ENCODE measurements at regions not wholly inside any gene's neighbourhood (a gene's known extent, or its start where the extent isn't known, plus 50 kb on each side); places are given as distances from the start of the nearest gene placed in this dataset.

- no peak for ATAC-seq
- TF ChIP-seq, protein P1, sequence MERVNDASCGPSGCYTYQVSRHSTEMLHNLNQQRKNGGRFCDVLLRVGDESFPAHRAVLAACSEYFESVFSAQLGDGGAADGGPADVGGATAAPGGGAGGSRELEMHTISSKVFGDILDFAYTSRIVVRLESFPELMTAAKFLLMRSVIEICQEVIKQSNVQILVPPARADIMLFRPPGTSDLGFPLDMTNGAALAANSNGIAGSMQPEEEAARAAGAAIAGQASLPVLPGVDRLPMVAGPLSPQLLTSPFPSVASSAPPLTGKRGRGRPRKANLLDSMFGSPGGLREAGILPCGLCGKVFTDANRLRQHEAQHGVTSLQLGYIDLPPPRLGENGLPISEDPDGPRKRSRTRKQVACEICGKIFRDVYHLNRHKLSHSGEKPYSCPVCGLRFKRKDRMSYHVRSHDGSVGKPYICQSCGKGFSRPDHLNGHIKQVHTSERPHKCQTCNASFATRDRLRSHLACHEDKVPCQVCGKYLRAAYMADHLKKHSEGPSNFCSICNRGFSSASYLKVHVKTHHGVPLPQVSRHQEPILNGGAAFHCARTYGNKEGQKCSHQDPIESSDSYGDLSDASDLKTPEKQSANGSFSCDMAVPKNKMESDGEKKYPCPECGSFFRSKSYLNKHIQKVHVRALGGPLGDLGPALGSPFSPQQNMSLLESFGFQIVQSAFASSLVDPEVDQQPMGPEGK (CRISPR knock-in tag; IDR thresholded peaks at IDR 0.05; ENCODE audit: borderline replicate concordance) = no peak
- no peak for TF ChIP-seq ZFP30 (CRISPR knock-in tag; IDR thresholded peaks at IDR 0.05)
- TF ChIP-seq GLIS3 (CRISPR knock-in tag; IDR thresholded peaks at IDR 0.05) = no peak
- no peak for TF ChIP-seq BACH2 (CRISPR knock-in tag; IDR thresholded peaks at IDR 0.05; ENCODE audit: borderline replicate concordance)
- no peak for TF ChIP-seq ISL1 (CRISPR knock-in tag; IDR thresholded peaks at IDR 0.05)
- TF ChIP-seq TSHZ2 (CRISPR knock-in tag; IDR thresholded peaks at IDR 0.05) = no peak
- TF ChIP-seq ZNF565 (CRISPR knock-in tag; conservative IDR thresholded peaks at IDR 0.05; ENCODE audit: low read depth) = no peak
- no peak for TF ChIP-seq SNAI2 (CRISPR knock-in tag; IDR thresholded peaks at IDR 0.05)
Observed at GRCh38 chr5:93925321-93925720, 183.9 kb upstream of the POU5F2 start.

DNA sequence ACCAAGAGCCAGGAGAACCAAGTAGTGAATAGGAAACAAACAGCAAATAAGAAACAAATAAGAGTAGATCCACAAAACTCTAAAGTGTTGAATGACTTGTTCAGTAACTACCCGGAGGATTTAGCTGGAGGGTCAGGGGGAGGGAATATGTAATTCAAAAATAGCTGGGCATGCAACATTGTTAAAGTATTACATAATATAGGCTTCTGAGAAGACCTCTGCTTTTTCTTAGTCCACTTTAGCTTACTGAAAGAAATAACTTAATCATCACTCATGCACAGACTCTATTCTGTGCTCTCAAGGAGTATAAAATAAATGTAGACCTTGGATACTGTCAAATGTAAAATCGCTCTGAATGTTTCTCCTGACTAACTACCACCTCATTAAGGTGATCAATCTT is 183.2 kb upstream of the POU5F2 start:
- TF ChIP-seq ZNF70 (CRISPR knock-in tag; IDR thresholded peaks at IDR 0.05) = no peak
- no peak for TF ChIP-seq BACH2 (CRISPR knock-in tag; IDR thresholded peaks at IDR 0.05; ENCODE audit: borderline replicate concordance)
- no peak for TF ChIP-seq ARNTL (CRISPR knock-in tag; IDR thresholded peaks at IDR 0.05; ENCODE audit: borderline replicate concordance, low read depth)
- TF ChIP-seq CSRNP3 (CRISPR knock-in tag; IDR thresholded peaks at IDR 0.05) = no peak
- TF ChIP-seq ZFP3 (CRISPR knock-in tag; IDR thresholded peaks at IDR 0.05) = no peak
- TF ChIP-seq, protein P1 (CRISPR knock-in tag; IDR thresholded peaks at IDR 0.05; ENCODE audit: borderline replicate concordance) = no peak
- no peak for TF ChIP-seq CSDC2 (CRISPR knock-in tag; IDR thresholded peaks at IDR 0.05)
- no peak for TF ChIP-seq ZC3H10 (CRISPR knock-in tag; IDR thresholded peaks at IDR 0.05)
- TF ChIP-seq TCF4 (CRISPR knock-in tag; IDR thresholded peaks at IDR 0.05; ENCODE audit: borderline replicate concordance) = no peak
- no peak for TF ChIP-seq GLIS3 (CRISPR knock-in tag; IDR thresholded peaks at IDR 0.05)
- TF ChIP-seq PPARA (CRISPR knock-in tag; IDR thresholded peaks at IDR 0.05; ENCODE audit: borderline replicate concordance) = no peak
- no peak for TF ChIP-seq ZFP30 (CRISPR knock-in tag; IDR thresholded peaks at IDR 0.05)
- no peak for TF ChIP-seq TOX (CRISPR knock-in tag; IDR thresholded peaks at IDR 0.05; ENCODE audit: borderline replicate concordance)
- no peak for TF ChIP-seq TSHZ2 (CRISPR knock-in tag; IDR thresholded peaks at IDR 0.05)
- TF ChIP-seq RARB (CRISPR knock-in tag; IDR thresholded peaks at IDR 0.05) = no peak
- TF ChIP-seq SNAI2 (CRISPR knock-in tag; IDR thresholded peaks at IDR 0.05) = no peak
- no peak for ATAC-seq

- TF ChIP-seq RARB (CRISPR knock-in tag; IDR thresholded peaks at IDR 0.05) = no peak
- no peak for TF ChIP-seq PPARA (CRISPR knock-in tag; IDR thresholded peaks at IDR 0.05; ENCODE audit: borderline replicate concordance)
- no peak for TF ChIP-seq OSR1 (CRISPR knock-in tag; IDR thresholded peaks at IDR 0.05)
- no peak for TF ChIP-seq ZC3H10 (CRISPR knock-in tag; IDR thresholded peaks at IDR 0.05)
- TF ChIP-seq TOX (CRISPR knock-in tag; IDR thresholded peaks at IDR 0.05; ENCODE audit: borderline replicate concordance) = no peak
- TF ChIP-seq, protein P1 (CRISPR knock-in tag; IDR thresholded peaks at IDR 0.05; ENCODE audit: borderline replicate concordance) = no peak
- TF ChIP-seq ISL1 (CRISPR knock-in tag; IDR thresholded peaks at IDR 0.05) = no peak
- TF ChIP-seq BACH2 (CRISPR knock-in tag; IDR thresholded peaks at IDR 0.05; ENCODE audit: borderline replicate concordance) = no peak
- no peak for ATAC-seq
Observed at GRCh38 chr5:93922551-93922950, 181.2 kb upstream of the POU5F2 start.
